ENCODE measurements at regions not wholly inside any gene's neighbourhood (a gene's known extent, or its start where the extent isn't known, plus 50 kb on each side); places are given as distances from the start of the nearest gene placed in this dataset.

- TF ChIP-seq POLR2A (IDR thresholded peaks at IDR 0.05) = no peak
- TF ChIP-seq CTCF (IDR thresholded peaks at IDR 0.05) = no peak
- TF ChIP-seq POLR2AphosphoS5 (IDR thresholded peaks at IDR 0.05) = no peak
Observed at GRCh38 chr1:118381197-118381869, 196.3 kb upstream of the SPAG17 start.

Measured in sigmoid colon (tissue), 4 donors.